HS-5 (cell line): ENCODE measurements at regions not wholly inside any gene's neighbourhood (a gene's known extent, or its start where the extent isn't known, plus 50 kb on each side); places are given as distances from the start of the nearest gene placed in this dataset.

Experiments used
- DNase-seq: peaks from one replicate; pipeline ENCODE4 v3.0.0-alpha.2; 2012; ENCODE audit warnings: low read depth

DNA sequence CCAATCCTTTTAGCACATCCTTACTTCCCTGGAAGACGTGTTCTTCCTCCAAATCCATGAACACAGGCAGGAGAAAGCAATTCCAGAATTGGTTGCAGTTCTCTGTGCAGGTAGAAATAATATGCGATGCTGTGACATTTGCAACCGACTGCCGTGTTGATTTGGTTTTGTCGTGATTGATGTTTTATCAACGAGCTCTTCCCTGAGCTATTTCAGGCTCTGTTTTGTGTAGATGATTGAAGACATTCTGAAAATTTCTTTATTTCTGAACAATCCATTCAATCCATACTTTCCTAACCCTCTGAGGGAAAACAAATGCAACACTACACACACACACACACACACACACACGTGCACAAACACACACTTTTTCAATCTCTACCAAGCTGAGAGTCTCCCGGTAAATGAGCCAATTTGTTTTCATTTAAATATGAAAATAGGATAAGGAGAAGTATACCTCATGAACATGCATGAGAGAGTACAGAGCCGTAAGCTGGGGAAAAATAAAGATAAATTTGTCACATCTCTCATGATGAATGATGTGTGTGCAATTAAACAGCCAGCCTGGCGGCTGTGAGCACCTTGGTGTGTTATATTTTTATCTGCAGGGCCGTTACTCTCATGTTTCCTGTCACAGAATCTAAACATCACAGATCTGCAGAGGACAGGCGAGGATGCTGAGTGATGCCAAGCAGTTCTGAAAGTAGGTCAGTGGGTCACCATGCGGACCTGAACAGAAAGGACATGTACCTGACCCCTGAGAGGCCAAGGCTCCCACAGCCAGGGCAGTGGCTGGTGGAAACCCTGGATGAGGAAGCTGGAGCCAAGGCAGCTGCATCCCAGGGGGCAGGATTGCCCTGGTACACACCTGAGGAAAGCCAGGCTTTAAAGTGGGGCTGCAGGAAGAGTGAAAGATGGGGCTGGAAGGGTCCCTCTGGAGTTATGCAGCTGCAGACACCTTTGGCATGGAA is 64.8 kb downstream of the PDCL3 start:
- no peak for DNase-seq

DNA sequence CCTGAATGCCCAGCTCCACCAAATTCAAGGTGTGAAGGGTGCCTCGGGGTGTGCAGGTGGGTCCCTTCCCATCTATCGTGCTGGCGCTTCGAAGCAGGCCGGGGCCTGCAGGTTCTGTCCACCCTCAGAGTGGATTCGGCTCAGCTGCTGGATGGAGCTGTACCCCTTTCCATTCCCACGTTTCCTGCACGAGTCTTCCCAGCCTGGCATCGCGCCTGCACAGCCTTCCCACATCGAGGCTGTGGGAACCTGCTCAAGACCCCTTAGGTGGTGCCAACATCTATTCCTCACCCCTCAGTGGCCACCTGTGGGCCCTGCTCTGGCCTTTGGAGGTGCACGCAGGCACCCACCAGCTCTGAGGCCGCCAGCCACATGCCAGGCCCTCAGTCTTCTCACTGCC is 65.7 kb downstream of the PDCL3 start:
- no peak for DNase-seq

DNA sequence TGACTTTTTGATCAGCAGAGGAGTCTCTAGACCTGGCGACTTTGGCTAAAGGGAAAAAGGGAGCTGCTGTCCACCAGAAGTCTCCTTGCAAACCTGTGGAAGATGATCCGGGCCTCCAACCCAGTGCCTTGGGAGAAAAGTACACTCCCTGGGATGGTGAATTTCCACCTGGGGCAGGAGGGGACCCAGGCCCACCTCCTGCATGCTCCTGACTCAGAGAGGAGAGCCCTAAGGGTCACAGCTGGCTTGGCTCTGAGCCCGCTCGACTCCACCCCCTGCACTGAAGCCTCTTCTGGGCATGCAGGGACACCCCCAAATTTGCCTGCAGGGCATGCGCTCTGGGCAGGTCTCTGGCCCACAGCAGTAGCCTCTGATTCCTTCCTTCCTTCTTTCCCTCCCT is 66.5 kb downstream of the PDCL3 start:
- no peak for DNase-seq

DNA sequence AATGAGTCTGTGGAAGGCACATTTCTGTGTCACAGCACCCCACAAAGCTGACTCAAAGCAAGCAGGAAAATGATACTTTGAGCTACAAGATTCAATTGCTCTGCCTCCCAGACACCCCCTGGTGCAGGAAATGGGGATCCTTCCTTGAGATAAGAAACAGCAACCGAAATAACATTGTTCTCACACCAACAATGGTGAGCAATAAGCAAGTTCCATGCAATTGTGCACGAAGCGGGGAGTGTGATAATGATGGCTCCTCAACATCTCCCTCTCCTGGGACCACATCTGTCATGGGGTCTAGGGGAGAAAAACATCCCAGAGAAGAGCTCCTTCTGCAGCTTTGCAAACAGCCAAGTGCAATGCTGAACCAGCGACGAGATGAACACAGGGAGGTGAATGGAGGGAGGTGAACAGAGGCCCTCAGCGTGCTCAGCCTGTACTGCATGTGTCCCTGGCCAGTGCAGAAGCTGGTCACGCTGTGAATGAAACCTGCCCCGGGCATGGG is 67.7 kb downstream of the PDCL3 start:
- DNase-seq, result no peak

DNA sequence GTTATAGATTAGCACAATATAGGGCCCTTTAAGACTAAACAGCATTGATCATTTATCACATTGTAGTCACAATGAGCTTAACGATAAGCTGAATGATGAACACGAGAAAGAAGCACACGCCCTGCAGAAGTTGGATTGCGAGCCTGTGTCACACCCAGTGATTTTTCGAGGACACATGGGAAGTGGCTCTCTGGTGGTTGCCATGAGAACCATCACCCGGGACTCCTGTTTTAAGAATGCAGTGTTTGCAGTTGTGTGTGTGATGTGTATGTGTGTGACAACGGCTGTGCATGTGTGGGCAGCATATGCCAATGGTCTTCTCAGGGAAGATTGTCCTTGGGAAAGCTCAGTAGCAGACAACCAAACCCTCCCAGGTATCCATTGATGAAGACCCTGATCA is 69.2 kb downstream of the PDCL3 start:
- DNase-seq, result no peak

DNA sequence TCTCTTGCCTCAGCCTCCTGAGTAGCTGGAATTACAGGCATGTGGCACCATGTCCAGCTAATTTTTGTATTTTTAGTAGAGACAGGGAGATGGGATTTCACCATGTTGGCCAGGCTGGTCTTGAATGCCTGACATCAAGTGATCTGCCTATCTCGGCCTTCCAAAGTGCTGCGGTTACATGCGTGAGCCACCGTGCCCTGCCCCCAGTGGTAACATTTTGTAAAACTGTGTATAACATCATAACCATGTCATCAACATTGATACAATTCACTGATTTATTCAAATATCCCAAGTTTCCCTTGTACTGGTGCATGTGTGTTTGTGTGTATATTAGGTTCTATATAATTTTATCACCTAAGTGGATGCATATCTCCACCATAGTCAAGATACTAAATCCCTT is 70.0 kb downstream of the PDCL3 start:
- DNase-seq, result no peak

DNA sequence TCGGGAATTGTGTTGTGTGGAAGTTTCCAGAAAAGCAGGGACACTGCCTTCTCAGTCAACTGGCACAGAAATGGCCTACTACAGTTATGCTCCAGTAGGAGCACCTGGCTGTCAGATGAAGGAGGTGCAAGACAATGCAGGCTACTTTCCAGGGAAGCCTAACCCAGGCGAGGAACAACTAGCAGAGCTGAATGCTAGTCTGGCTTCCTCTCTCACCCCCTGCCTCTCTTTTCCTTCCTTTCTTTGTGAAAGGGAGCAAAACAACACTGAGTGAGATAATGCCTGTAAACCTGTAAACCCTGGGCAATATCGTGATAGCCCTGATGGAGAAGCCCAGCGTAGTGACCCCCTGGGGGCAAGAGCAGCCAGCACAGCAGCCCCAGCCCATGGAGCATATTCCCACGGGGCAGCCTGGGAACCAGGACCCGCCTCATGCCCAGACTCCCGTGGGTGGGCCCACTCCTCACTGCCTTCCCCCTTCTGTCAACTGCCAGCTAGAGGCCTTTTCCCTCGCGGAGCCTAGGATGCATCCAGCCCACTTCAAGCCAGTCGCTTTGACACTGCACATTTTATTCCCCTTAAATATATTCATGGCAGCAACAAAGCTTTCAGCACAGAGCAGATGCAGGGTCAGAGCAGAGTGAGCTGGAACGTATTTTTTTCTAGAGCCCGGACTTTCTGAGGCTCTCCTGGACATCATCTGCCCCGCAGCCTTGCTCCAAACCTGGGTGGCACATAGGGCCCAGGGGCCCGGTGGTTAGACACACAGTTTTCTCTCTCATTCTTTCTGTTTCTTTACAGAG is 77.0 kb downstream of the PDCL3 start:
- no peak for DNase-seq

DNA sequence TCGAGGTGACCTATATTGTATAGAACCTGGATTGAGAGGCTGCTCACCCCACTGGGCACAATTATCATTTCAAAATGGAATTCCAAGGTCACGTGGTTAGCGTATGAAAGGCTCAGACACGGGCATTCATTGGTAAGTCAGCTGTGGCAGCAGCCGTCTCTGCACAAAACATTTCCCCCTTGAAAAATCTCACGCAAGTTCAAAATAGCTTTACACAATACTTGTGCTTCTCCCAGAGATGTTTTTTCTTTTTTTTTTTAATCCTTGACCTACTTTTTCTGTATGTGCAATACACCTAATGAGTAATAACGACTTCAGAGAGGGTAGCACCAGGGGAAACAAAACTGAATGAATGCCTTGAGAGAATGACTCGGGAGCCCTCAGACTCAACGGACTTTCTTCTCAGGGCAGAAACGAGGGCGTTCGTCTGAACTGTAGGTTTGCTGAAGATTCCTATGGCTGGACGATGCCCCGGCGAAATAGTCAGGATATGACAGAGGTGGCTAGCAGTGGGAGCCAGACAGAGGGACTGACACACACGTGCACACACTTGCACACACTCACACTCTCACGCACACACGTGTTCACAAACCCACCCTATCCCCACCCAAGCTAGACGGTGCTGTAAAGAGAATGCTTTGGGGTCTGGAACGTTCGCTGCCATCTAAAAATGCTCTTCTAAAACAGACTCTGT is 77.8 kb downstream of the PDCL3 start:
- DNase-seq, result no peak

DNA sequence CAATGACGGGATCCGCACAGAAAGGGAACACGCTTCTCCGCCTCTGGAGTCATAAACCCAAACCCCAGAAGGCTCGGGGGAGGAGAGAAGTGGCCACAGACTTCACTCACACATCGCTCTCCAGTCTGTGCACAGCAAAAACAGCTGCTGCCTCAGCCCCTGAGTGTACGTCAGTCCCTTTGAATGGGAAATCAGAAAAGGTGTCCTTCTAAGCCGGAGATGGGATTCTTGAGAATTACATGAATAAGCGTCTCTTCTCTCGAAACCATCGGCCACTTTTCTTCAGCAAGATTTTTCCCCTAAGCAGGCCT is 78.3 kb downstream of the PDCL3 start:
- DNase-seq, result no peak

DNA sequence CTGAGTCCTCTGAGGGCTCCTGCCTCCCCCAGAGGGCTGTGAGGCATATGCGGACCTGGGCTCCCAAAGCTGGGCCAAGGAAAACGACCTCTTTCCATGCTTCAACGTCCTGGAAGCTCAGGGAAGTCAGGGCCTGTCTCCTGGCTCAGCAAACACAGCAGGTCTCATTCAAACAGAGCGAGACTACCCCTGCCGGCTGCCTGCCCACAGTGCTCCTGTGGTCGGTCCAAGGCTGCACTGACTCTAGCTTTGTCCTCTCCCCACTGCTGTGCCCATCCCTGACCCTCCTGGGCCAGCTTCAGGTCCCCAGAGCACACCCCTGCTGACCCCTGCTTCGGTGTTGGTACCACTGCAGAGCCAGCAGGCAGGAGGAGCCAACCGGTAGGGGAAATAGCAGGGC is 79.6 kb downstream of the PDCL3 start:
- no peak for DNase-seq

DNA sequence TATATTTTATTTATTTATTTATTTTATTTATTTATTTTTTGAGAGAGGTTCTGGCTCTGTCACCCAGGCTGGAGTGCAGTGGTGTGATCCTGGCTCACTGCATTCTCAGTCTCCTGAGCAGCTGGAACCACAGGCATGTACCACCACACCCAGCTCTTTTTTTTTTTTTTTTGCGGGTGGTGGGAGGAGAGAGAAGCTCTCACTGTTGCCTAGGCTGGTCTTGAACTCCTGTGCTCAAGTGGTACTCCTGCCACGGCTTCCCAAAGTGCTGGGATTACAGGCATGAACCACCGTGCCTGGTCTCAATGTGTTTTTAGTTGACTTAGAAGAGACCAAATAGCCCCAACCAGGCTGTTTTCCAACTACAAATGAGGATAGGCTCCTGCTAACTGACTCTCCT is 80.7 kb downstream of the PDCL3 start:
- DNase-seq, result no peak

DNA sequence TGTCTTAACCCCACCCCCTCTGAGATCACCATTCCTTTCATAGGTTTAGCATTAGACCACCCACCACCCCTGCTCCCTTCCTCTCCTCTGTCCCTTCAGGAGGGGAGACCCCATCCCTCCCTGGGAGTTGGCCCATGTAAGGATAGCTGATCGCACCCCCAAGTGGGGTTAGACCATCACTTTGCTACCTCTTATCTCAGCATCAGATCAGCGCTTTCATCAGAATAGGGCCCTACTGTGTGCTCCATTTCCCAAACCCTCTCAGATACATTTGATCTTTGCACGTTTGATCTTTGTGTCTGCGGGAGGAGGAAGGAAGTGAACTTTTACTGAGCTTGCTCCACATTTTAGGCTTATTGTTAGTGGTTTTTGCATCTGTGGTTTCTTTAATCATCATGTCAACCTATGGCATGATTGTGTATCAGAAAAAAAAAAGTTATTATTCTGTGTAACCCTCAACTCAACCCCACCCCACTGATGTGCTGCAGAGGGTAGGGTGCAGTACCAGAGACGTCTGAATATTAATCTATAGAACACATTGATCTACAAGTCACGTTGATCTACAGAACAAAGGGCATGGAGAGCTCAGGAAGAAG is 81.2 kb downstream of the PDCL3 start:
- no peak for DNase-seq

DNA sequence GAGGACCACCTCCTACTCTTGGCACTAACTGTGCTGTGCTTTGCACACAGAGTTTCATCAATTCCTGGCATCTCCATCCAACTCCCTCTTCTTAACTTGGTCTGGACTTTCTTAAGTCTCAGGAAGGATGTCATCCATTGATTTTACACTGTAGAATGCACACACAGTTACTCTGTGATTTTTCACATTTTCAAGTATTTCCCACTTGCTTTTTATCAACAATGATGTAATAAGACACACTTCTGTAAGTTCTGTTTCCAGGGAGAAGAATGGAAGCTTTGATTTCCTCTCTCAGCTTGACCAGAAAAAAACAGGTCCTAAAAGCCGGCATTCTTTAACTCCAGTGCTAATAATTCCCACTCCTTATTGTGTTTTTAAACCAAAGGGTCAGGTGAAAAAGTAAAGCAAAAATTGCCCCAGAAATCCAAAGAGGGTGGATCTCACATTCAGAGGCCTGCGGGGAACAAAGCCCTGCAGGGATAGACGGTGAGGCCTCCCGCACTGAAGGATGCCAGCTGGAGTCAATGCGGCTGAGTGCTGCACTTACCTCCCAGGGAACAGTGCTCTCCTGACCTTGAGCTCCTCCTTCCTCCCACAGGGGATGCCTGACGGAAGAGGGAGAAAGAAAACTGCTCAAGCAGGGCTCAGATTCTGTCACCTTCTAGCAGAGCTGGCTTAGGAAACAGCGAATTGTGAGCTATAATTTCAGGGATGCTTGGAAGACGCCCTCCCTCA is 83.1 kb downstream of the PDCL3 start:
- no peak for DNase-seq

DNA sequence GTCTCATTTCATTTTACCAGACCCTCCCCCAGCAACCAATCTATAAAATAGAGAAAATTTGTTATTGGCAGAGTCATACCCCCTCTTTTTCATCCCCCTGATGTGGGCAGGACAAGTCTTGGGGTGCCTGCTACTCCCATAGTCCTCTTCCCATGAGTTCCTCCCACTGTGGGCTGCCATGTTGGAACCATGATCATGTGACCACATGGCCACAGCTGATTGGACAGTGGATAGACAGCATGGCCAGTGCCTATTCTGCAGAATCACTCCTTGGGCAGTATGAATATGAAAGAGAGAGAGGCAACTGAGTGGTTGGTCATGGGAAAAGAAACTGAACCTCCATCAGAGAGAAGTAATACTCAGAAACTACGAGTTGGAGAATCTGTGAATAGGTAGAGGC is 84.9 kb downstream of the PDCL3 start:
- no peak for DNase-seq

DNA sequence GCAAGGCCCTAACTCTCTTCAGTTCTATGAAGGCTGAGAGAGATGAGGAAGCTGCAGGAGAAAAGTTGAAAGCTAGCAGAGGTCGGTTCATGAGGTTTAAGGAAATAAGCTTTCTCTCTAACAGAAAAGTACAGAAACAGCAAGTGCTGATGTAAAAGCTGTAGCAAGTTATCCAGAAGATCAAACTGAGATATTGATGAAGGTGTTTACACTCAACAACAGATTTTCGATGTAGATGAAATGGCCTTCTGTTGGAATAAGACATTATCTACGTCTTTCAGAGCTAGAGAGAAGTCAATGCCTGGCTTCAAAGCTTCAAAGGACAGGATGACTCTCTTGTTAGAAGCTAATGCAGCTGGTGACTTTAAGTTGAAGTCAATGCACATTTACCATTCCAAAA is 87.4 kb downstream of the PDCL3 start:
- DNase-seq, result no peak

DNA sequence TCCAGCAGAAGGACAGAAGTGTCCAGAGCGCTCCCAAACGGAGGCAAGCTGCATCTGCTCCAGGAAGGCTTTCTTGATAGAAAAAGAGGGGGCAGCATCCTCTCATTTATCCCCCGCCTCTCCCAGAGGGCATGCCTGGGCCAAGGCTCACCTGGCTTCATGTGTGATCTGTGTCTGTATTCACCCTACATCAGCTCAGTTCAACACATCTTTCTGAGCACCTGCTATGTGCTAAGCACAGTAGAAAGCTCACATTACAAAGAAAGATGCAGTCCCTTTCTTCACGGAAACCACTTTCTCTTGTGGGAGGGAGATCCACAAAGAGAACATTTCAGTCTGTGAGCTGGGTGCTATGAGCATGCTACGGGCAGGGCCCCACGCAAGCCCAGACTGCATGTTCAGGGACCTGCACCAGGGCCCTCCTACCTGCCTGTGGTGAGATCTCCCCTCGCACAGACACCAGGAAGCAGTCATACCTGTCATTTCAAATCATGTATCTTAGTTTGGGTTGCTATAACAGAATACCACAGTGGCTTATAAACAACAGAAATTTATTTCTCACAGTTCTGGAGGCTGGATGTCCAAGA is 90.7 kb downstream of the PDCL3 start:
- no peak for DNase-seq

DNA sequence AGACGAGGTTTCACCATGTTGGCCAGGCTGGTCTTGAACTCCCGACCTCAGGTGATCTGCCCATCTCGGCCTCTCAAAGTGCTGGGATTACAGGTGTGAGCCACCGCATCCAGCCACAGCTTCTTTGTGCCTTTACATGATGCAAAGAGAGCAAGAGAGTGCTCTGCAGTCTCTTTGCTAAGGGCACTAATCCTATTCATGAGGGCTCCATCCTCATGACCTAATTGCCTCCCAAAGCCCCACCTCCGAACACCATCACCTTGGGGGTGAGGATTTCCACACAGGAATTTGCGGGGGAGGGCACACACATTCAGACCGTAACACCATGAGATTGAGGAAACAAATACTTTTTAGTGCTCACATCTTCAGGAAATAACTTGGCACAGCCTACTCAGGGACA is 91.8 kb downstream of the PDCL3 start:
- no peak for DNase-seq

DNA sequence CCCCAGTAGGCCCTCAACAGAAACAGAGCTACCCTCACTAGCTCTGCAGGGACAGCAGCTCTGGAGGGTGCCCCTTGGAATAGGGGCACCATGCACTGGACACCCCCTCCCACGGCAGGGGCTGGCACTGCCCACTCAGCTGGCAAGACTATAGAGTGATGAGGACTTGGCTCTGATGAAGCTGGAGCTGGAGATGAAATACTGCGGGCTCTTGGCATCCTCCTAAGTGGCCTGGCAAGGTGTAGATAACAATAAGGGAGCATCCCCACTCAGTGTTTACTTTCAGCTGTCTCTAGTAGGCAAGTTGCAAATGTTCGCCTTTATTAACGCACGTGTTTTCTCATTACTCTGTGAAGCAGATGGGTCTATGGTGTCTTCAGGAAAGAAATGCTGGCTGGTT is 92.7 kb downstream of the PDCL3 start:
- no peak for DNase-seq

DNA sequence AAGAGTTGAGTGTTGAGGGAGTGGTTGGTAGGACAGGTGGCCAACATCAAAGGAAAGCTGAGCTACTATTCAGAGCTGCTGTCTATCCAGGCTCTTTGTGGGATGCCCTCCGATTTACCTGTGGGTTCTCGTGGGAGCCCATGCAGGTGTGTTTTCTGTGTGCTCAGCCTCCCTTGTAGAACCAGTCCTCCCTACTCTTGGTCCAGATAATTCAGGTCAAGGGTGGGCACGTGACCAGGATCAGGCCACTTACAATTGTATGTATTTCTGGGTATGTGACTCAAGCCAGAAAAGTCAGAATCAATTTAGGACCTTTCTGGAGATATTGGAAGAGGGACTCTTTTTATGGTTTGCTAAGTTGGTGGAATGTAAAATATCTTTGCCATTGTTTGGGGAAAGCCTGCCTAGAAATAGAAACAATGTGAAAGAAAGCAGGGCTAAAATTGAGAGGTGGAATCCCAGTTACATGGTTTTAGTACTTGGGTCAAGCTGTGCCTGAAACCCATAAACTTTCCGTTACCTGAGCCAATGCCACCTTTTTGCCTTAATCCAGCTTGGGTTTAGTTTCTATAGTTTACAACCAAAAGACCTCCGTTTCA is 93.2 kb downstream of the PDCL3 start:
- no peak for DNase-seq

DNA sequence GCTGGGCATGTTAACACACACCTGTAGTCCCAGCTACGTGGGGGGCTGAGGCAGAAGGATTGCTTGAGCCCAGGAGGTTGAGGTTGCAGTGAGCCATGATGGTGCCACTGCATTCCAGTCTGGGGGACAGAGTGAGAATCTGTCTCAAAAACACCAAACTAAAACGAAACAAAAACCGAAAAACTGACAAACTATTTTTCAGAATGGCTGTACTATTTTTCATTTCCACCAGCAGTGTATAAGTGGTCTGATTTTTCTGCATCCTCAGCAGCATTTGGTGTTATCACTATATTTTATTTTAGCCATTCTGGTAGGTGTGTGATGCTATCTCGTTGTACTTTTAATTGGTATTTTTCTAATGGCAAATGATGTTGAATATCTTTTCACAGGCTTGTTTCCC is 95.2 kb downstream of the PDCL3 start:
- no peak for DNase-seq
